ENCODE measurements at regions not wholly inside any gene's neighbourhood (a gene's known extent, or its start where the extent isn't known, plus 50 kb on each side); places are given as distances from the start of the nearest gene placed in this dataset.

DNA sequence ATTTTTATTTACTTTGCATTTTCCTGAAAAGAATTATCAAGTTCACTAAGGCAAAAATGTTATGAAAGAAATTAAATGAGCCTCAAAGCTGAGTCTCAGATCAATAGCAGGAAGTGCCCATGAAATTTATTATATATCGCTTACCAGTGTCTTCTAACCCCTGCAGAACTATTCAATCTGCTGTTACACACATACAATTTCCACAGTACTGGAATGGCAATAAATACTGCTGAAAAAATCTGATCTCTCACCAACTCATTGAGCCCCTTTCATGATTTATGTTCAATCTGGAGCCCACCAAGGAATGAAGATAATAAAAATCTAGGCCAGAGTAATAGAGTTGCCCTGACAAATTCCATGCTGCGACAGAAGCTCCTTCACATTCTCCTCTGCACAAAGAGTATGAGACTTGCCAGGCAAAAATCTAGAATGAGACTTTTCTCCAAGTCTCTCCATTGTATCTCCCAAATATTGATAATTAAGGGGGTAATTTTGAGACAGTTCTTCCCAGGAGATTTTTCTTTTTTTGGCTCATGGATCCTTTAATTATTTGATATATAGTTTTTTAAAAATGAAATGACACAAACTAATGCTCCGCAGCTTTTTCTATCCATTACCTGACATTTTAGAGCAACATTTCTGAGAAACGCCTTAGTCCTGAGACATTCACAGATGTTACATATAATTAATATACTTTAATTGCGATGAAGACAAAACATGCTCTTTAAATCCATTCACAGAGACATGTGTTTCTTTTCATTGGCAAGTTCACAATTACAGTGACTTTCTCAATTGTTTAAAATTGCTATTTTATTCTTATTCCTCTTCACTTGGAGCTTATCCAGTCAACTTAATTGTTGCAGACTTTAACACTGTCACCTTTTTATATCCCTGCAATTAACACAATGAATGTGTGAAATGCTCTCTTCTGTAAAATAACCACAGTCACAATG lies 1020.4 kb downstream of the CBLN2 start:
- DNase-seq (ENCODE audit: low read depth), result no peak
- H3K4me3 ChIP-seq (ENCODE audit: low read depth, low read length), result no peak overlapping the region
- TF ChIP-seq, protein P1, sequence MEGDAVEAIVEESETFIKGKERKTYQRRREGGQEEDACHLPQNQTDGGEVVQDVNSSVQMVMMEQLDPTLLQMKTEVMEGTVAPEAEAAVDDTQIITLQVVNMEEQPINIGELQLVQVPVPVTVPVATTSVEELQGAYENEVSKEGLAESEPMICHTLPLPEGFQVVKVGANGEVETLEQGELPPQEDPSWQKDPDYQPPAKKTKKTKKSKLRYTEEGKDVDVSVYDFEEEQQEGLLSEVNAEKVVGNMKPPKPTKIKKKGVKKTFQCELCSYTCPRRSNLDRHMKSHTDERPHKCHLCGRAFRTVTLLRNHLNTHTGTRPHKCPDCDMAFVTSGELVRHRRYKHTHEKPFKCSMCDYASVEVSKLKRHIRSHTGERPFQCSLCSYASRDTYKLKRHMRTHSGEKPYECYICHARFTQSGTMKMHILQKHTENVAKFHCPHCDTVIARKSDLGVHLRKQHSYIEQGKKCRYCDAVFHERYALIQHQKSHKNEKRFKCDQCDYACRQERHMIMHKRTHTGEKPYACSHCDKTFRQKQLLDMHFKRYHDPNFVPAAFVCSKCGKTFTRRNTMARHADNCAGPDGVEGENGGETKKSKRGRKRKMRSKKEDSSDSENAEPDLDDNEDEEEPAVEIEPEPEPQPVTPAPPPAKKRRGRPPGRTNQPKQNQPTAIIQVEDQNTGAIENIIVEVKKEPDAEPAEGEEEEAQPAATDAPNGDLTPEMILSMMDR (conservative IDR thresholded peaks at IDR 0.05; ENCODE audit: low read depth, low read length), result no peak

DNA sequence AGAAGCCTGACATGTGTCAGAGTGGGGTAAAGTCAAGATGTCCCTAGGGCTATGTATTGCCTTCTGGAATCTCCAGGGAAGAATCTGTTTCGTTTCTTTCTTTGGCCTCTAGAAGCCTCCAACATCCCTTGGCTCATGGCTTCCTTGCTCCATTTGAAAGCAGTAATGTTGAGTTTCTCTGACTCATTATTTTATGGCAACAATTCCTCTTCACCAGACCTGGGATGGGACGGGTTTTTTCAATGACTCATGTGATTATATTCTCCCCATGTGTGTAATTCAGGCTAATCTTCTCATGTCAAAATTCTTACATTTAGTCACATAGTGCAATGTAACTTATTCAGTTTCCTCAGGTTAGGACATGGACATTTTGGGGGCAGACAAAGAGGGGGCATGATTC lies 1038.6 kb downstream of the CBLN2 start:
- TF ChIP-seq, protein P1 (conservative IDR thresholded peaks at IDR 0.05; ENCODE audit: low read depth, low read length), result no peak
- DNase-seq (ENCODE audit: low read depth), result no peak

DNA sequence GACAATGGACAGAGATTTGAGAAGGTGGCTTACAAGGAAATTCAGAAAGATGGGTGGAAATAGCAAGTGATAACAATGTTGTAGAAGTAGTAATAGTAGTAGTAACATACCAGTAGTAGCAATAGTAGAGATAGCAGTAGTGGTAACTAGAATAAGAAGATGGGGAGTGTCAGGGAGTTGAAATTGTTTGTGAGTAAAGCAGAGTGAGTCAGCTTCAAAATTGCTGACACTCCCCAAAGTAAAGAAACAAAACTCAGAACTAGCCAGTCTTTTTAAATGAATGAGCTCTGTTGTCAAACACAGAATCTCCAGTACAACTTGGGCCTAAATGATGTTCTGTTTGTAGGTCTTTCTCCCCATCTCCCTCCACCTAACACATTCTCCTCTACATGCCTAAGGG lies 1040.9 kb downstream of the CBLN2 start:
- TF ChIP-seq, protein P1 (conservative IDR thresholded peaks at IDR 0.05; ENCODE audit: low read depth, low read length), result no peak
- DNase-seq (ENCODE audit: low read depth), result no peak
- no peak overlapping the region for H3K4me3 ChIP-seq (ENCODE audit: low read depth, low read length)

More for the DNA sequence above, 1038.6 kb downstream of the CBLN2 start:
- H3K4me3 ChIP-seq (ENCODE audit: low read depth, low read length), result no peak overlapping the region

DNA sequence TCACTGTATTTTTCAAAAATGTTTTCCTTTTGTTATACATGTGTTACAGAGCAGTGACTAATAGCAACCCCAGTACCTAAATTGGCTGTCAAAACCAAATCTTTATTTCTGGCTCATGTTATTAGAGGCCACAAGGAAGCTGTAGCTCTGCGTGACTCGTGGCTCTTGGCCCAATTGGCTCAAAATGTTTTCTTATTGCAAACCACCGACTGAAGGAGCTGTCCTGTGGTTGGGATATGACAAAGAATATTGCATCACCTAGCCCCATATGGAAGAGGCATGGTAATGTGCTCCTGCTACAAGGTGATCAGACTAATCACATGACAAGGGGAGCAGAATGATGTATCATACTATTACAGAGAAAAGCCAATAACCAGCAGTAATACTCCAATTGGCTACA lies 1058.5 kb downstream of the CBLN2 start:
- DNase-seq (ENCODE audit: low read depth), result peak; percentile 92
- TF ChIP-seq, protein P1 (conservative IDR thresholded peaks at IDR 0.05; ENCODE audit: low read depth, low read length), result no peak
- no peak overlapping the region for H3K4me3 ChIP-seq (ENCODE audit: low read depth, low read length)

DNA sequence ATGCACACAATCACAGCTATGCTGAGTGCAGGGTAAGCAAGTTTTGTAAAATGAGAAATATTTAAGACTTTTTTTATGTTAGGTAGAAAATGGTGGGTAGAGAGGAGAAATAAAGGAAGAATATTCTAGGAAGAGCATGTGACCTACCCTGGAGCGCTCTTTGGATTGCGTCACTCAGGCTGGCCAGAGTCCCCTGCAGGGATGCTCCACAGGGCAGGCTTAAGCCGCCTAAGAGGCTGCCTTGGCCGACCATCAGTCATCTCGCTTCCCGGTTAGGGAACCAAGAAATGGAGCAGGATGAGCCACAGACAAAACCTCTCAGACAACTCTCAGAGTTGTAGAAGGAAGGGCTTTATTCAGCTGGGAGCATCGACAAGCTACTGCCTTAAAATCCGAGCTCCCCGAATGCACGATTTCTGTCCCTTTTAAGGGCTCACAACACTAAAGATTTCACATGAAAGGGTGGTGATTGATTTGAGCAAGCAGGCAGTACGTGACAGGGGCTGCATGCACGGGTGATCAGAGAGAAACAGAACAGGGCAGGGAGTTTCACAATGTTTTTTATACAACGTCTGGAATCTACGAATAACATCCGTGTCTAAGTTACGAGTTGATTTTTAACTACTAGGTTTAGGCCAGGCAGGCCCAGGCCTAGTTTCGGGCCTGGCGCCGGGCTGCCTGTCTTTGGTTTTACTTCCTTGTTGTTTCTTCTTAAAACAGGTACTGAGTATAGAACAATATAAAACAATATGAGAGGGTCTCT lies 1072.0 kb downstream of the CBLN2 start:
- DNase-seq (ENCODE audit: low read depth), result no peak
- H3K4me3 ChIP-seq (ENCODE audit: low read depth, low read length), result no peak overlapping the region
- TF ChIP-seq, protein P1 (conservative IDR thresholded peaks at IDR 0.05; ENCODE audit: low read depth, low read length), result no peak

DNA sequence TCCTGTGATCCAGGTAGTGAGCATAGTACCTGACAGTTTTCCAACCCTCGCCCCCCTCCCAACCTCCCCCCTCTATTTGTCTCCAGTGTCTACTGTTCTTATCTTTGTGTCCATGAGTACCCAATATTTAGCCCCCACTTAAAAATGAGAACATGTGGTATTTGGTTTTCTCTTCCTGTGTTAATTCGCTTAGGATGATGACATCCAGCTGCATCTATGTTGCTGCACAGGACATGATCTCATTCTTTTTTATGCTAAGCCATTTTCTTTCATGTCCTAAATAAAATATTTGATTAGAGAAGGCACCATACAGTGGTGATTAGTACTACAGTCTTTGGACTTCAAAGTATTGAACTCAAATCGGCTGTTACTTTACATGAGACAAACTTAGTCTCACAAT lies 1087.9 kb downstream of the CBLN2 start:
- no peak for DNase-seq (ENCODE audit: low read depth)
- no peak overlapping the region for H3K4me3 ChIP-seq (ENCODE audit: low read depth, low read length)
- TF ChIP-seq, protein P1 (conservative IDR thresholded peaks at IDR 0.05; ENCODE audit: low read depth, low read length), result no peak

Measured in choroid plexus epithelial cell (primary cell).